Inferior parietal cortex (tissue), 1 donor: ENCODE measurements at regions not wholly inside any gene's neighbourhood (a gene's known extent, or its start where the extent isn't known, plus 50 kb on each side); places are given as distances from the start of the nearest gene placed in this dataset.

Experiments used
- DNase-seq: peaks from one replicate; pipeline ENCODE4 v3.0.0-alpha.2; 2016; ENCODE audit errors: extremely low spot score

- no peak for DNase-seq
Measured at GRCh38 chr22:47388778-47389177, 626.3 kb downstream of the TBC1D22A start.

DNA sequence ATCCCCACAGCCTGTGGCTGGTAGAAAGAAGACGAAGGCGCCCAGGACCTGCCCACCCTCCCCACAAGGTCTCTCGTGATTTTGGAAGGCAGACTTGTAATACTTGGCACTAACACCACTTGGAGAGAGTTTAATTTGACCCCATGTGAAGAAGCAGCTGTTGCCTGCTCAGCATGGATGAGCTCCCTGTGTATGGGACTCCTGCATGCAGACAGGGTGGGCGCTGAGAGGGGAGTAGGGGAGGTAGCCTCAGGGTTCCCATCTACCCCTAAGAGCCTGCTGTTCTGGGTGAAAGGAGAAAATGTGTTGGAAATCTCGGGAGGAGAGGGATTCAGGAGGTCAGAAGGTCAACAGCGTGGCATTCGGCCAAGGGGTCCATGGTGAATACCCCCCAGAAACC lies 625.9 kb downstream of the TBC1D22A start:
- DNase-seq, result no peak

DNA sequence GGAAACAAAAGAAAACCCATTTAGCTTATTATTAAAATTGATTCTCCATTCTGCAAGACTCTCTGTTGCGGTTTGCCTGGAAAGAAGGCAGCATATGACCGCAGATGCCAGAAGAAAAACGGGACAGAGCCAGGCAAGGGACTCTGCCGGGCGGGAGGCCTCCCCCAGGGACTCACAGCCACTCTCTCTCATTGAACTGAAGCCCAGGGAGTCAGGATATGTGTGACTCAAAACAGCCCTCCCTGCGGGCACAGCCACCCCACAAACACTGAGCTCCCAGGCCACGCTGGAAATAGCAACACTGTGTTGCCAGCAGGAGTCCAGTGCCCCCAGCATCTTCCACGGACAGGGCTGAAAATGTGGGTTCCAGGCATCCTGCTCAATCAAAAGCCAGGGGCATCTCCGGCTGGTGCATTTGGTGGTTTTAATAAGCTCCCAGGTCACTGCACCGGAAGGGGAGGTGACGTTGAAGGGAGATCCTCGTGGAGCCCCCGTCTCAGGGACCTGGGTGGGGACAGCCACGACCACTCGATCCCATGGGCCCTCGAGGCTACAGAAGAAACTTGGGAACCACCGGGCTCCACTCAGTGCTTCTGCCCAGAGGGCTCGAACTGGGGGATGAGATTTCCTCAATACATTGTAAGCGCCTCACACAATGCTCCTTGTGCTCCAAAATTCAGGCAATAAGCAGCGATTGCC lies 624.5 kb downstream of the TBC1D22A start:
- DNase-seq, result no peak

DNA sequence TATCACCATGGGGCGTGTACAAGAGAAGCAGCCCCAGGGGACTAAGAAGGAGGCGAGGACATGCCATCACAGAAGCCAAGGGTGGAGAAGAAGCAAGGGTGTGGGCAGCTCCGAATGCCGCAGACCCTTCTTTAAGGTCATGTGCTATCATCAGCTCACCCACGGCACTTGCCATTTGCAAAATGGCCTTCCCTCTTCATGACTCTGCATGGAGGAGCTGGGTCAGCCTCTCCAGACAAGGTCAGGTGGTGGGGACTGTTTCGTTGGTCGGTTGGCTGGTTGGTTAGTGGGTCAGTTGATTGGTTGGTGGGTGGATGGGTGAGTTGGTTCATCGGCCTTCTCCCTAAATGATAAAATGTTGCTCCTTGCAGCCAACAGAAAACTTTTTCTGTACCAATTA lies 622.5 kb downstream of the TBC1D22A start:
- no peak for DNase-seq

GRCh38 chr22:47382164-47382890 lies 619.9 kb downstream of the TBC1D22A start:
- no peak for DNase-seq

- no peak for DNase-seq
Measured at GRCh38 chr22:47381240-47381639, 618.8 kb downstream of the TBC1D22A start.

DNA sequence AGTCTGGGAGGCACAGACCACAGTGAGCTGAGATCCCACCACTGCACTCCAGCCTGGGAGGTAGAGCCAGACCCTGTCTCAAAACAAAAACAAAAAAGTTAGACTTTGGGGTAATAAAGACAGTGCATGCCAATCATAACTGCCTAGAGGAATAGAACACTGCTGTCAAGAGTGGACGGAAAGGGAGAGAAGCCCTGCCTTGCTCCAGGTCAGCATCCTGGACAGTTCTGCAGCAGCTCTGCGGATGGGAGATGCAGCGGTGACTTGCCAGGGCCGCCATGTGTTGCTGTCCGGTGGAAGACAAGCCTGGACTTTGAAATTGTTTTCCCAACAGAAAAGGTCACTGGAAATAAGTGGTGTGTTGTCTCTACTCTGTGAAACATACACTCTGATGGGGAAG lies 618.2 kb downstream of the TBC1D22A start:
- DNase-seq, result no peak

DNA sequence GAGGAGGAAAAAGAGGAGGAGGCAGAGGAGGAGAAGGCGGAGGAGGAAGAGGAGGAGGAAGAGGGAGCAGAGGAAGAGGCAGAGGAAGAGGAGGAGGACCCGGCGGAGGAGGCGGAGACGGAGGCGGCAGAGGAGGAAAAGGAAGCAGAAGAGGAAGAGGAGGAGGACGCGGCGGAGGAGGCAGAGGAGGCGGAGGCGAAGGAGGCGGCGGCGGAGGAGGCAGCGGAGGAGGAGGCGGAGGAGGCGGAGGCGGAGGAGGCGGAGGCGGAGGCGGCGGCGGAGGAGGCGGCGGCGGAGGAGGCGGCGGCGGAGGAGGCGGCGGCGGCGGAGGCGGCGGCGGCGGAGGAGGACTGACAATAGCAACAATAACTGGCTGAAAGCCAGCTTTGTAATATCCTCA lies 616.6 kb downstream of the TBC1D22A start:
- no peak for DNase-seq

DNA sequence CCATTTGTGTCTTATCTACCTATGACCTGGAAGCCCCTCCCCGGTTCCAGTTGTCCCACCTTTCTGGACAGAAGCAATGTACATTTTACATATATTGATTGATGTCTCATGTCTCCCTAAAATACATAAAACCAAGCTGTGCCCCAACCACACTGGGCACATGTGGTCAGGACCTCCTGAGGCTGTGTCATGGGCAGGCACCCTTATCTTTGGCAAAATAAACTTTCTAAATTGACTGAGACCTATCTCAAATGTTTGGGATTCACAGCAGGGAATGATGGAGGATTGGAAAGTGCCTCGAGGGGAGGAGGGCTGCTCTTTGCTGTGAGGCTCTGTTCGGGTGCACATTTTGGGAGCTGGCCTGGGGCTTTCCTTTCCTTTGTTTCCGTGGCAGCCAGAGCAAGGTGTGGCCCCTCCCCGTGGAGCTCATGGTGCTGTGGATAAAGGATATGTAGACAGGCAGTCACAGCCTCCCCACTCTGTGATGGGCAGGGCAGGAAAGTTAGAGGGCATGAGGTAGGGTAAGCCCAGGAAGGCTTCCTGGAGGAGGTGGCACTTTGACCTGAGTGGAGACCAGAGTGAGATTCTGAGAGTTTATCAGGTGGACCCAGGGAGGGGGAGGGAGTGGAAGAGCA lies 615.6 kb downstream of the TBC1D22A start:
- no peak for DNase-seq

GRCh38 chr22:47376901-47377505 lies 614.6 kb downstream of the TBC1D22A start:
- DNase-seq, result no peak

- DNase-seq, result no peak
Measured at GRCh38 chr22:47376322-47376700, 613.9 kb downstream of the TBC1D22A start.

GRCh38 chr22:47375621-47376321 lies 613.3 kb downstream of the TBC1D22A start:
- no peak for DNase-seq

DNA sequence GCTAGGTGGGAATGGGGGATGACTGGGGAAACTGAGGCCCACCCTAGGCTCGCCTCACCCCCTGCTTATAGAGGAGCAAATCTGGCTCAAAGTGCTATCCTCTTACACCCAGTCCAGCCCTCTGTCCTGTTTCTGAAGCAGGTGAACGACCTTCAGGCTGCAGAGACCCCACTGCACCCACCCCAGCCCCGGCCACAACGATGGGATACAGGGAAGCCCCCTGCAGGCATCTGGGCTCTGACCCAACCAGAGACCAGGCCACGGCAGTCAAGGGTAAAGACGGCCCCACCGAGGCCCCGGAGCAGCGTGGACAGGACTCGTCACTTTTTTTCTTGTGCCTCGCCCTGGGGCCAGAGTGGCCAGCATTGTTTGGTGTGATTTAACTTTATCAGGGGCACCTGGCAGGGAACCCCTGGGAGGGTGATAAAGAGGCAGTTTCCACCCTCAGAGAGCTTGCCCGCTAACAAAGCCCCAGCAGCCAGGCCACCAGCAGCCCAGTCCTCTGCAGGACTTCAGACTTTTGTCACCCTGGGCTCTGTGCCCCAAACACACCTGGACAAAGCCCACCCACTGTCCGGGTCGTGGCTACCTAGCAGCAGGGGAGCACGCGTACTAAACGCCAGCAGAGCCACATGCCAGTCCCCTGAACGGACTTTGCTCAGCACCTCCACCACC lies 612.6 kb downstream of the TBC1D22A start:
- DNase-seq, result no peak

GRCh38 chr22:47374273-47374771 lies 611.9 kb downstream of the TBC1D22A start:
- DNase-seq, result no peak

DNA sequence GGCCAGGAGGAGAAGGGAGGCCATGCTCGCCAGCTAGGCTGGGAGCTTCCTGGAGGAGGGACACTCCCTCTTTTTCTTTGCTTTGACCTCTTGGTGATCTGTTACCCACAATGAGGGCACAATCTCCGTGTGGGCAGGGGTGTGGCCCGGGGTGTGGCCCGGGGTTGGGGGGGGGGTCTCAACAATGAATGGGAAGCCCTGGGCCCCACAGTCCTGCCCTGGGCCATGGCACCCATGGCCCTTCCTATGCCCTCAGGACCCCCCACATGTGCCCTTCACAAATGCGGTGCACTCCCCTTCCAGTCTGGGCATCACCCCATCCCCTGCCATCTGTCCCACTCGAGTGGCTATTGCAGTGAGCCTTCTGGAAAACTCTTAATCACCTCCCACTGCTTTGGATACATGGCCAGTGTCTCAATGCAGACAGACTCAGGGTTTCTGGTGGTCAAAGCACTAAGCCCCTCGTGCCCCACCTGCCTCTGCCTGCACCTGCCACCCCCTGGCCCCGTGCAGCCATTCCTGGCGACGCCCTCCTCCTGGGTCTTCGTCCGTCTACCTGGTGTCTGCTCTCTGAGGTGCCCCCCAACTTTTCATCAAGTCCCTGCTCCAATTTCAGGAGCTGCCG lies 611.3 kb downstream of the TBC1D22A start:
- no peak for DNase-seq

DNA sequence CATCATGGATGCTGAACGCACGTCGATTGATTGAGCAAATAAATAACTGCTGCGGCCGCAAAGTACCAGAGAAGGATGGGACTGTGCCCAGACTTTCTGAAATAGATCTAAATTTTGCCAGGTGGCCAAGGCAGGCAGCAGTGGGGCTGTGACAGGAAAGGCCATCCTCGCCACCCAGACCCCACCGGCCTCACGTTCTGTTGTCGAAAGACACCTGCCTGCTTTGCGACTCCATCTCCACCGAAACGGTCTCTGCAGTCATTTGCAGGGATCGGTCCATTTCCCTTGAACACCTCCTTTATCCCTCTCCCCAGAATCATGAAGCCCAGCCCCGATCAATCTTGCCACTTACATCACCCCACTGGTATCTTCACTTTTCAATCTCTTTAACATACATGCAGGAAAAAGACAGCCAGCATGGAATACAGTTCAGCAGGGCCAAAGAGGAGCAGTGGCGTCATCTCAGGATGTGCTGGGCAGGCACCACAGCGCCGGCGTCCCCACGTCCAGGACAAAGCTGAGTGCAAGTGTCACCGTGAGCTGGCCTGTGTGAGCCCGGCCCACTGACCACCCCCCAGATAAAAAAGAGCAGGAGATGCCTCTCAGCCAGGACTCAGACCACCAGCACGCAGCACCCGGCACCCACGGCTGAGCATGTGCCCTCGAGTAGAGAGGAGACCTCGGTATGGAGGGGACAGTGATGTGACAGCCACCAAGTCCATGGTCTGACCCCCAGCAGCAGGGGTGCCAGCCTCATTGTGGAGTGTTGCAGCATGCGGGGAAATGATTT lies 610.3 kb downstream of the TBC1D22A start:
- DNase-seq, result no peak

DNA sequence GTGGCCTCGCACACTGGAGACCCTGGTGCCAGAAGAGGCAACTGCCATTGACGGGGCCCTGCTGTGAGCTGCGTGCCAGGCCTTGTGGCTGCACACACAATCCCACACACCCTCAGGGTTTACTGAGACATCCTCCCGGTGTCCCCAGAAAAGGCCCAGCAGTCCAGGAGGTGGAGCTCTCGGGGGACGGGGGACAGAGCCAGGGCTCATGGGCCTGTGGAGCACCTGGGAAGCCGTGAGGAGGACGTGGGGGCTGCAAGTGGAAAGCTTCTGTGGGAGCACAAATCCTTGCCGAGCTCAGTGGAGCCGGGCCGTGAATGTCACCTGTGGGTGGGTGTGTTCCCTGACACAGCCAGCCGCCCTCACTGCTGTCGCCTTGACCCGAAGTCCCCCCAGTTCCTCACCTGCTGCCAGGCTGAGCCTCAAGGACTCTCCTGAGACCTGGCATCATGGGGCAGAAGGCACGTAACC lies 609.7 kb downstream of the TBC1D22A start:
- DNase-seq, result no peak

DNA sequence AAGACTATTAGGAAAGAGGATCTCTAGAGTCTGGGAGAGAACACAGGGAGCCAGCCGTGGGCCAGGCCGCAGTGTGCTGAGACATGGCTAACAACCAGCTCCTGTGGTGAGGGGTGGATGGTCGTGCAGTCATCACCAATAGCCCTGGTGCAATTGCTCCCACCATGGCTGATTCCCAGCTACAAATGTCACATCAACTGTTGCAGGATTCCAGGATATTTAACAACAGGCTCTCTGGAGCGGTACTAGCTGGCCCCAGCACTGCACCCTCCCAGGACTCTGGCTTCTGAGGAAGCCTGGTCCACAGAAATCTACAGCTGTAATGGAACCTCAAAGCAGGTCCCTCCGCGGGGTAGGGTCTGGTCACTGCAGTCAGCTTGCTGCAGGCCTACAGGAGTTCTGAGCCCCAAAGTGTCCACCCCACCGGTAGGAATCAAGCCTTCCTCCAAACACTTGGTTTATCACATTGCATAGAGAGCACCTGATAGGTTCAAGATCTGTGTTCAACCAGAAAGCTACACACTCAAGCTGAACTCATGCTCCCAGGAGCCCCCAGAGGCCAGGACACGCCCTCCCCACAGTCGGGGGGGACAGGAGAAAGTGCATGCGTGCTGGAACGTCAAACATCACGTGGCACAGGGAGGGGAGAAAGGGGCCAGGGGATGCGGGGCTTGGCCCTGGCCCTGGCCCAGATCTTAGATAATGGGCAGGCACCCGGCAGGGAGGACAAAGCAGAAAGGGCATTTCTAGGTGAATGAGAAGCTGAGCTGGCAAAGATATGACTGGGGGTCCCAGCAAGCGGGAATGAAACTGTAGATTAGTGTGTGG lies 609.0 kb downstream of the TBC1D22A start:
- DNase-seq, result no peak
